ENCODE measurements at regions not wholly inside any gene's neighbourhood (a gene's known extent, or its start where the extent isn't known, plus 50 kb on each side); places are given as distances from the start of the nearest gene placed in this dataset.

DNA sequence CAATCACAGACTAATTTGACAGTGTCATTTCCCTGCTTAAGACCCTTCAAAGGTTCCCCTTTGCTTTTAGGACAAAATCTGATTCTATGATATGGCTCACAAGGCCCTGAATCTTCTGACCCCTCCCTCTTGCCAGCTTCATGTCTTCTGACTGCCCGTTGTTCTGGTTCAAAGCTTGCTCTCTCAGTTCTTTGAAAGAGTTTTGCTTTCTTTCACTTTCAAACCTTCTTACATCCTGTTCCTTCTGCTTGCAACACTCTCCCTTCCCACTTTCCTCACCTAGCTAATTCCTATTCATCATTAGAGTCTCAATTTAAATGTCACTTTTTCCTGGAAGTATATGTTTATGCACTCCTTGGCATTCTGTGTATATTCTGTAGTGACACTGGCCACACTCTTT, 299.2 kb downstream of the IDS start:
- no peak overlapping the region for H3K4me3 ChIP-seq
- H3K27me3 ChIP-seq: no peaks in the 10 kb centered on the region
- no peak overlapping the region for H3K9ac ChIP-seq
- peak overlapping the region in 5 of 11 experiments; percentile 9 to 26 (median 13); a peak in 3 of 22 replicates for H3K4me2 ChIP-seq
- no peak for TF ChIP-seq Cebpa-rat (IDR thresholded peaks at IDR 0.05)
- H3K36me3 ChIP-seq: no peaks in the 10 kb centered on the region
- no peaks in the 10 kb centered on the region for H3K9me3 ChIP-seq (replicated peaks in 1 of 11)
- no peak overlapping the region for H3K27ac ChIP-seq
- no peaks in the 10 kb centered on the region for H4K20me1 ChIP-seq
- H3K4me1 ChIP-seq: peaks cover 0 to 6% (median 0%) of the 10 kb centered on the region in 10 experiments; a peak in 2 of 20 replicates

DNA sequence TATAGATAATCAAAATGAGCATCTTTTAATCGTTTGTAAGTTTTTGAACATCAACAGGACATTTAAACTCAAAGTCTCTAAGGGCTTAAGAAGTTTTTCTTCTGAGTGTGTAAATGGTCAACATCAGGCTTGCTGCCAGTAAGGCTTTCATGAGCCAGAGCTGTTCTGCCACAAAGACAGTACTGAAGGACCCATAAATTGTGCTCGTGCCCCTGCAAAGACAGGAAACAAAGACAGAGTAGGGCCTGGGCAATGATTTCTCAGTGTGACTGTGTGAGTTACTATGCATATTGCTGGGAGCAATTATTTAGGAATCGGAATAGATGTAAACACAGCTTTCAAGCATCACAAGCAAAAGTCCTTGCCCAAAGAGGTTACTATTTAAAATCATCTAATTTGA, 300.0 kb downstream of the IDS start:
- no peak overlapping the region for H3K9ac ChIP-seq
- no peak overlapping the region for H3K4me2 ChIP-seq
- H3K27ac ChIP-seq: no peak overlapping the region
- no peaks in the 10 kb centered on the region for H4K20me1 ChIP-seq
- H3K9me3 ChIP-seq (replicated peaks in 1 of 11): no peaks in the 10 kb centered on the region
- no peak overlapping the region for H3K4me3 ChIP-seq
- H3K36me3 ChIP-seq: no peaks in the 10 kb centered on the region
- no peaks in the 10 kb centered on the region for H3K27me3 ChIP-seq
- H3K4me1 ChIP-seq: peaks cover 0 to 6% (median 0%) of the 10 kb centered on the region in 10 experiments; a peak in 2 of 20 replicates
- no peak for TF ChIP-seq Cebpa-rat (IDR thresholded peaks at IDR 0.05)

DNA sequence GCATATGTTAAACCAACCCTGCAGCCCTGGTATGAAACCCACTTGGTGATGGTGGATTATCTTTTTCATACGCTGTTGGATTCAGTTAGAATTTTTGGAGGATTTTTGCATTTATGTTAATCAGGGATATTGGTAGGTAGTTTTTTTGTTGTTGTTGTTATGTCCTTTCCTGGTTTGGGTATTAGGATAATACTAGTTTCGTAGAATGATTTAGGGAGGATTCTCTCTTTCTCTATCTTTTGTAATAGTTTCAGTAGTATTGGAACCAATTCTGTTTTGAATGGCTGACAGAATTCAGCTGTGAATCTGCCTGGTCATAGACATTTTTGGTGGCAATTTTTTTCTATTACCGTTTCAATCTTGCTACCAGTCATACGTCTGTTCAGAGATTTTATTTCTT, 305.4 kb downstream of the IDS start:
- Histone ChIP-seq H3K27ac (no peak overlapping the region), H4K20me1 (no peaks in the 10 kb centered on the region), H3K4me3 (no peak overlapping the region), H3K36me3 (no peaks in the 10 kb centered on the region), H3K9me3 (replicated peaks in 1 of 11) (0 out of 22 replicates have a peak, but pooled peaks cover 0 to 9% (median 0%) of the 10 kb centered on the region in 11 experiments), H3K4me2 (no peak overlapping the region), H3K27me3 (no peaks in the 10 kb centered on the region), H3K4me1 (no peaks in the 10 kb centered on the region), H3K9ac (no peak overlapping the region)
- TF ChIP-seq Cebpa-rat (IDR thresholded peaks at IDR 0.05): no peak

DNA sequence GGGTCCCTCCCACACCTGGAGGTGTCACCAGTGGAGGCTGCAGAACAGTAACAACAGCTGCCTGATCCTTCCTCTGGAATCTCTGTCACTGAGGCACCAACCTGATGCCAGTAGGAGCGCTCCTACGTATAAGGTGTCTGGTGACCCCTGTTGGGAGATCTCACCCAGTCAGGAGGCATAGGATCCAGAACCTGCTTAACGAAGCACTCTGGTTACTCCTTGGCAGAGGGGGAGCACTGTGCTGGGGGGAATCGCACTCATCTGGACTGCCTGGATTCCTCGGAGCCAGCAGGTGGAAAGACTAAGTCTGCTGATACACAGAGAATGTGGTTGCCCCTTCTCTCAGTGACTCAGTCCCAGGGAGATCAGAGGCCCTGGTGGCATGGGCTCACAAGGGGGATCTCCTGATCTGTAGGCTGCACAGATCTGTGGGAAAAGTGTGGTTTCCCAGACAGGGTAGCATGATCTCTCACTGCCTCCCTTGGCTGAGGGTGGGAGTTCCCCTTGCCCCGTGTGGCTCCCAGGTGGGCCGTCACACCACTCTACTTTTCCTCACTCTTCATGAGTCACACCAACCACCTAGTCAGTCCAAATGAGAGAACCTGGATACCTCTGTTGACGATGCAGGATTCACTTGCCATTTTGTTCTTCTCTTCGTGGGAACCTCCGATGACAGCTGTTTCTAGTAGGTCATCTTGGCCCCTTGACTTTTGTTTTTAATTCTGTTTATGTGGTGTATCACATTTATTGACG, 305.9 kb downstream of the IDS start:
- TF ChIP-seq Cebpa-rat (IDR thresholded peaks at IDR 0.05): no peak
- Histone ChIP-seq H3K4me1 (no peaks in the 10 kb centered on the region), H3K36me3 (no peaks in the 10 kb centered on the region), H3K27me3 (no peaks in the 10 kb centered on the region), H3K27ac (no peak overlapping the region), H3K4me3 (no peak overlapping the region), H3K4me2 (no peak overlapping the region), H4K20me1 (no peaks in the 10 kb centered on the region), H3K9me3 (replicated peaks in 1 of 11) (0 out of 22 replicates have a peak, but pooled peaks cover 0 to 9% (median 0%) of the 10 kb centered on the region in 11 experiments), H3K9ac (no peak overlapping the region)

DNA sequence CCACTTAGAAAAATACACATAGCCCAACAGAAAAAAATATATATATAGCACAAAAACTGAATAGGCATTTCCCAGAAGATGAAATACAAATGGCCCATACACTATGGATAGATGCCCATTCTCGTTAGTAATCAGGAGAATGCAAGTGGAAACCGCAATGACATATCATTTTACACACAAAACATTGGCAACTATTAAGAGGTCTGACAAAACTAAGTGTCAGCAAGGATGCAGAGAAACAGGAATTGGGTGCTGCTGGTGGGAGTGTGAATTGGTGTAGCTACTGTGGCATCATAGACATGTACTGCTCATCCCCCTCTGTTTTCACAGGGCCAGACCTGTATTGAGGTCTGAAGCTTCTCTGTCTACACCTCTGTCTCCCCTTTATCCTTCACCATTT, 320.0 kb downstream of the IDS start:
- Histone ChIP-seq H3K4me1 (no peaks in the 10 kb centered on the region), H3K9me3 (replicated peaks in 1 of 11) (0 out of 22 replicates have a peak, but pooled peaks cover 0 to 6% (median 0%) of the 10 kb centered on the region in 11 experiments), H3K27ac (no peak overlapping the region), H4K20me1 (no peaks in the 10 kb centered on the region), H3K27me3 (no peaks in the 10 kb centered on the region), H3K9ac (no peak overlapping the region), H3K4me3 (no peak overlapping the region), H3K36me3 (no peaks in the 10 kb centered on the region), H3K4me2 (no peak overlapping the region)
- TF ChIP-seq Cebpa-rat (IDR thresholded peaks at IDR 0.05): no peak

DNA sequence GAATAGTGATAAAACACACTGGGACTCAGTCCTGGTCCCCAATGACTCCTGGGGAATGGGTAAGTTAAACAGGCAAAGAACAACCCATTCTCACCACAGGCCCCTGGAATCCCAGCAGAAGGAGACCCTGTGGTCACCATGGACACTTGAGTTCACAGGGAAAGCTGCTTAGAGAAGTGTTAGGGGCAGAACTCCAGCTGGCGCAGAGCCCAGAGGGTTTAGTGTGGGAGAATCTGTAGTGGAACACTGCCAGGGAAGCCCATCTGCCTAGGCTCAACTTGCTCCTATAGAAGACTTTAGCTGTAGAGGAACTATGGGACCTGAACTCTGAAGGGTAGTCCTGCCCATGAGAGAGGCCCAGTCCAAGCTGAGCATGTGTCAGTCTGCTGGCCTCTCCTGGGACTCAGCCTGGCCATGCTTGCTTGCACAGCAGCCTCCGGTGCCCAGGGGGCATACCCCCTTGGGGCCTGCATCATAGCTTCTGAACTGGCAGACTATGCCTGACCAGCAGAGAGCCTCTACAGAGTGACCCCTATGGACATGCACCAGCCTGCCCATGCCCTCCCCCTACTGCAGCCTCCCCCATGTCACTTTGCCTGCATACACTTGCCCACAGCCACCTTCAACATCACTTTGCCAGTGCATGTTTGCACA, 343.5 kb downstream of the IDS start:
- Histone ChIP-seq H3K9ac (no peak overlapping the region), H3K27me3 (no peaks in the 10 kb centered on the region), H4K20me1 (no peaks in the 10 kb centered on the region), H3K9me3 (replicated peaks in 1 of 11) (peaks cover 15 to 43% (median 33%) of the 10 kb centered on the region in 11 experiments; a peak in 21 of 22 replicates), H3K4me1 (peaks cover 15 to 23% (median 20%) of the 10 kb centered on the region in 10 experiments; a peak in 18 of 20 replicates), H3K36me3 (no peaks in the 10 kb centered on the region), H3K27ac (no peak overlapping the region), H3K4me2 (peak overlapping the region in 8 of 11 experiments; percentile 13 to 56 (median 33); a peak in 12 of 22 replicates), H3K4me3 (no peak overlapping the region)
- TF ChIP-seq Cebpa-rat (IDR thresholded peaks at IDR 0.05): no peak

DNA sequence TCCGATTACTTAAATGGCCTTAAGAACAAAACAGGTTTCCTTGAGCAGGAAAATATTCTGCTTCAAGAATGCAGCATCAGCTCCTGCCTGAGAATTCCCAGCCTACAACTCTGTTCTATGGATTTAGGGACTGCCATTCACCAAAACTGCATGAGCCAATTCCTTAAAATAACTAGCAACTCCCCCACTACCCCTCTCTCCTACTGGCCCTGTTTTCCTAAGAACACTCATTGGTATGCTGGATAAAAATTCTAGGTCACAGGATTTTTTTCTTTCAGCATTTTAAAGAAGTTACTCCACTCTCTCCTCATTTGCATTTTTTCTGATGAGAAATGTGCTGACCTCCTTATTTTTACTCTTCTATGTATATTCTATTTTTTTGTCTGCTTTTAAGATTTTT, 347.1 kb downstream of the IDS start:
- H3K27ac ChIP-seq: no peak overlapping the region
- H3K36me3 ChIP-seq: no peaks in the 10 kb centered on the region
- H3K4me2 ChIP-seq: no peak overlapping the region
- peaks cover 0 to 11% (median 8%) of the 10 kb centered on the region in 10 experiments; a peak in 10 of 20 replicates for H3K4me1 ChIP-seq
- TF ChIP-seq Cebpa-rat (IDR thresholded peaks at IDR 0.05): no peak
- H3K27me3 ChIP-seq: no peaks in the 10 kb centered on the region
- peaks cover 8 to 33% (median 25%) of the 10 kb centered on the region in 11 experiments; a peak in 20 of 22 replicates for H3K9me3 ChIP-seq (replicated peaks in 1 of 11)
- H3K9ac ChIP-seq: no peak overlapping the region
- no peaks in the 10 kb centered on the region for H4K20me1 ChIP-seq
- H3K4me3 ChIP-seq: no peak overlapping the region

DNA sequence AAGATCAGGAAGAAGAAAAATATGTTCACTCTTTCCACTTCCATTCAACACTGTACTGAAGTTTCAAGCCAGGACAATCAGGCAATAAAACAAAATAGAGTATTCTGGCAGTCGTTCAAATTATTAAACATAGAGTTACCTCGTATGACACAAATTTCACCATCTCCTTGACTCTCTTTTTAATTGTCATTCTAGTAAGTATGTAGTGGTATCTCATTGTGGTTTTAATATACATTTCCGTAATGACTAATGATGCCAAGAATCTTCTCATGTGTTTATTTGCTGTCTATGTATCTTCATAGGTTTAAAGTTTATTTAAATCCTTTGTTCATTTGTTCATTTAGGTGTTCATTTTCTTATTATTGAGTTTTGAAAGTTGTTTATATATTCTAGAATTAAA, 352.2 kb downstream of the IDS start:
- Histone ChIP-seq H3K9ac (no peak overlapping the region), H3K27me3 (no peaks in the 10 kb centered on the region), H3K4me2 (peak overlapping the region in 3 of 11 experiments; percentile 50 to 57 (median 51); a peak in 3 of 22 replicates), H3K9me3 (replicated peaks in 1 of 11) (peaks cover 15 to 30% (median 22%) of the 10 kb centered on the region in 11 experiments), H3K36me3 (no peaks in the 10 kb centered on the region), H3K4me1 (peaks cover 0 to 15% (median 9%) of the 10 kb centered on the region in 10 experiments; a peak in 12 of 20 replicates), H3K4me3 (no peak overlapping the region), H4K20me1 (no peaks in the 10 kb centered on the region), H3K27ac (no peak overlapping the region)
- TF ChIP-seq Cebpa-rat (IDR thresholded peaks at IDR 0.05): no peak

Data from BLaER1 treated with 17β-estradiol and CSF1 and Interleukin-3, amounts not matched to agents 10 nM and 100 nM (cell line).